T-helper 2 cell (primary cell): ENCODE measurements at regions not wholly inside any gene's neighbourhood (a gene's known extent, or its start where the extent isn't known, plus 50 kb on each side); places are given as distances from the start of the nearest gene placed in this dataset.
"Not testable (repeated sequence)": the region's sequence is repeated elsewhere in the genome, so short reads cannot be mapped to it uniquely, and the experiment has no call there.

Experiments
- DNase-seq, 5 experiments: peaks; one replicate each; pipeline versions ENCODE4 v3.0.0 to v3.0.0-alpha.2; 2012 to 2022

- not testable (repeated sequence) for DNase-seq
Observed at GRCh38 chr1:83369853-83370252, 629.1 kb downstream of the TTLL7 start.

GRCh38 chr1:83365320-83365719, 633.6 kb downstream of the TTLL7 start:
- not testable (repeated sequence) for DNase-seq

DNA sequence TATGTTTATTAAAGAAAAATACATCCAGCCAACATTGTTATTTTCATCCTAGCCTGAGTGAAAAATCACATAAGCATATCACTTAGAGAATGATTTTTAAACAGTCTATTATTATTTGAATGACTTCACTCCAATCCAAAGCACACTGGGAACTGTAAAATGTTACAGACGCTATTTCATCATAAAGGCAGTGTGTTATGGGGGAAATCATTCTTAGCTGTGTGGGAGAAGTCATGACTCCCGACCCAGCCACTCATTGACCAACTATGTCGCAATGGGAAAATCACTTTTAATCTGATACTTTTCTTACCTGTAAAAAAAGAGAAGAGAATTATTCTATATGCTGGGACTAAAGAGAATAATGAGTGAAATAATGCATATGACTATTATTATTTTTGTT, 653.6 kb downstream of the TTLL7 start:
- DNase-seq = not testable (repeated sequence)

GRCh38 chr1:83343767-83344166, 655.2 kb downstream of the TTLL7 start:
- DNase-seq = peak in 1 of 5 experiments; percentile 8

DNA sequence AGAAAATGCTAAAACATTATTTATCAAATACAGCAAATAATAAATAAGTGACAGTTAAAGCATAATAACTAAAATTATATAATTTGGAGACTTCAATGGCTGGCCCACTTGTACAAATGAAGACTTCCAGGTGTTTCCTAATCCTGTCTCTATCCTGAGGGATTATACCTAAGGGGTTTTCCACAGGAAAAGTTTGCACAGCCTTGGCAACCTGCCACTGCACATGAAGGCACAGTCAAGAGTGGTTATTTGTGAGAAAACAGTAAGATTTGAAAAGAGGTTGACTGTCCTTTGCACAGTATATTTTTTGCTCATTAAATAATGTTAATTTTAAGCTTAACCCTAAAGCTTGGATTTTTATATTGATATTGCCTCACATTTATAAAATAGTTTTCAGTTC, 655.9 kb downstream of the TTLL7 start:
- DNase-seq = not testable (repeated sequence)

GRCh38 chr1:83332308-83332707, 666.6 kb downstream of the TTLL7 start:
- not testable (repeated sequence) for DNase-seq

DNA sequence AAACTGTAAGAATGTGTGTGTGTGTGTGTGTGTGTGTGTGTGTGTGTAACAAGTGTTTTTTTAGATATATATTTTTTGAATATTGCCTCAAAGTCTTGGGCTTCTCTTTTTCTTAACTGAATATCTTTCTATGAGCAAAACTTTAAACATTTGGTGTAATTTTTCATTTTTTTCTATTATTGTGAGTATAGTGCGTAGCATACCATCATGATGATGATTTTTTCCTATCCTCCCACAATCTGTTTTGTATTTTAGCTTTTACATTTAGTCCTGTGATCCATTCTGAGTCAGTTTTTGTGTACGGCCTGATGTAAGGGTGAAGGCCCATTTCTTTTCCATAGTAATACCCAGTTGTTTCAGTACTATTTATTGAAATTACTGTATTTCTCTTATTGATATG, 680.6 kb downstream of the TTLL7 start:
- no peak for DNase-seq

- DNase-seq = not testable (repeated sequence)
Observed at GRCh38 chr1:83315446-83315845, 683.5 kb downstream of the TTLL7 start.

GRCh38 chr1:83310161-83310560, 688.8 kb downstream of the TTLL7 start:
- not testable (repeated sequence) for DNase-seq

DNA sequence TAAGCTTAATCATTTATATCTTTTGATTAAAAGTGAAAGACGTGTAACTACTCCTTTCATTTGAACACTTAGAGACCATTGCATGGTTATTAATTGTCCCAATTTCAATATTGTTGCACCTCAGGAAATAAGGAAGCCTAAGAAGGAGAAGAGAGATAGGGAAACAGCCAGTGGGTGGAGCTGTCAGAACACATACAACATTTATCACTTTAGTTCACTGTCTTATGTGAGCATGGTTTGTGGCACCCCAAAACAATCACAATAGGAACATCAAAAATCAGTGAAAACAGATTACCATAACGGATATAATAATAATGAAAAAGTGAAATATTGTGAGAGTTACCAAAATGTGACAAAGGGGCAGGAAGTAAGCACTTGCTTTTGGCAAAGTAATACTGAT, 689.9 kb downstream of the TTLL7 start:
- DNase-seq = not testable (repeated sequence)

DNA sequence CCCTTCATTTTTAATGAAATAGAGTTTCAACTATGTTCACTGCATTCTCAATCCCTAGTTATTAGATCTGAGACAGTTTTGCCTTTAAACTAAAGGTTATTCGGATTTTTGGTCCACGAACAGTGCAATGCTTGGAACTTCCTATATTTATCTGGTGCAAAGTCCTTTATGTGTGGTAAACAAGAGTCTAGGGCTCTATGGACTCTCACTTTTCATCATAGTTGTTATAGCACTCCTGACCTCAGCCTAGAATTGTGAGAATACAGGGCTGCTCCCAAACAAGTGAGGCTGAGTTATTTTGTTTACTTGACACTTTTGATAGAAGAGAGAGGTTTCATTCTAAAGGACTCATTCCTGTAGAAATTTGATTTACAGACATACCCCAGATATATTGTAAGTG, 692.1 kb downstream of the TTLL7 start:
- DNase-seq = not testable (repeated sequence)

GRCh38 chr1:83295594-83295993, 703.3 kb downstream of the TTLL7 start:
- peak in 1 of 5 experiments; percentile 32 for DNase-seq

- not testable (repeated sequence) for DNase-seq
Observed at GRCh38 chr1:83287391-83287790, 711.5 kb downstream of the TTLL7 start.

GRCh38 chr1:83274656-83275055, 724.3 kb downstream of the TTLL7 start:
- DNase-seq = not testable (repeated sequence)

- DNase-seq = not testable (repeated sequence)
Observed at GRCh38 chr1:83272484-83272883, 726.4 kb downstream of the TTLL7 start.

DNA sequence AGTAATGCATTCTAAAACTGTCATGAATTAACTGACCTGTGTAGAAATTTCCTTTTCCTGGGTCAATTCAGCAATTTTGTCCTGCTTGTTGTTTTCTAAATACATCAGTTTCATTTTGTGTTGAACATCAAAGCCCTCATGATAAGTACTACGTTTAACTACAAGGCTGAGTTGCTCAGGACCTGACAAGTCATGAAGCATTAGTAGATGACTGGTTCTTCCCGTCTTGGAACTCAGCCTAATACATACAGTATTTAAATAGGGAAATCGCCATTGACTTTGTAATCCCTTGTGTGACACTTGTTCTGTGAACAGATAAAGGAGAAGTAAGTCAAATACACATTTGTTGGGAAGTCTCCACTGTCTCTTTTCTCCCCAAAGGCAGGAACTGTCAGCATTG, 727.1 kb downstream of the TTLL7 start:
- not testable (repeated sequence) for DNase-seq

DNA sequence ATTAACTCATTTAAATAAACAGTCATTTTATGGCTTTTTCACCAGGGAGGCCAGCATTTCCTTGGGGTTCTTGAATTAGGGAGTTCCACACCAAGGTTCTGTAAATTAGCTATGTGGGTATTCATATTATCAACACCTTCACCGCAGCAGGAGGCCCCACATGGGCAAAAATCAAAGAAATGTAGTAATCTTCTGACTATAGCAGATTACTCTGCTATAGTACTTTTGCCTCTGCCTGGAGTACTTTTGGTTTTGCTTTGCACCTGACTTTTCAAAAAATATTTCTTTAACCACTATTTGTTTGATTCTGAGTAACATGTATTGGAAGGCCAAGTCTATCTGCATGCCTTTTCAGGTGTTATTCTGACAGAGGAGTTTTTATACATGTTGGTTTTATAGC, 728.1 kb downstream of the TTLL7 start:
- DNase-seq = not testable (repeated sequence)

DNA sequence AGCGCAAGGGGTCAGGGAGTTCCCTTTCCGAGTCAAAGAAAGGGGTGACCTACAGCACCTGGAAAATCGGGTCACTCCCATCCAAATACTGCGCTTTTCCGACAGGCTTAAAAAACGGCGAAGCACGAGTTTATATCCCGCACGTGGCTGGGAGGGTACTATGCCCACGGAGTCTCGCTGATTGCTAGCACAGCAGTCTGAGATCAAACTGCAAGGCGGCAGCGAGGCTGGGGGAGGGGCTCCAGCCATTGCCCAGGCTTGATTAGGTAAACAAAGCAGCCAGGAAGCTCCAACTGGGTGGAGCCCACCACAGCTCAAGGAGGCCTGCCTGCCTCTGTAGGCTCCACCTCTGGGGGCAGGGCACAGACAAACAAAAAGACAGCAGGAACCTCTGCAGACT, 735.1 kb downstream of the TTLL7 start:
- DNase-seq = not testable (repeated sequence)

DNA sequence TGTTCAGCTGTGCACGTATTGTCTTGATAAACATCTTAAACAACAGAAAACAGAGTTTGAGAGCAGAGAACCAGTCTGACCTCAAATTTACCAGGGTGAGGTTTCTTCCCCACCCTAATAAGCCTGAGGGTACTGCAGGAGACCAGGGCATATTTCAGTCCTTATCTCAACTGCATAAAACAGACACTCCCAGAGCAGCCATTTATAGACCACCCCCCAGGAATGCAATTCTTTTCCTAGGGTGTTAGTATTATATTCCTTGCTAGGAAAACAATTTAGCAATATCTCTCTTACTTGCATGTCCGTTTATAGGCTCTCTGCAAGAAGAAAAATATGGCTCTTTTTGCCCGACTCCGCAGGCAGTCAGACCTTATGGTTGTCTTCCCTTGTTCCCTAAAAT, 747.2 kb downstream of the TTLL7 start:
- DNase-seq = not testable (repeated sequence)

- DNase-seq = not testable (repeated sequence)
Observed at GRCh38 chr1:83246780-83247179, 752.2 kb downstream of the TTLL7 start.

DNA sequence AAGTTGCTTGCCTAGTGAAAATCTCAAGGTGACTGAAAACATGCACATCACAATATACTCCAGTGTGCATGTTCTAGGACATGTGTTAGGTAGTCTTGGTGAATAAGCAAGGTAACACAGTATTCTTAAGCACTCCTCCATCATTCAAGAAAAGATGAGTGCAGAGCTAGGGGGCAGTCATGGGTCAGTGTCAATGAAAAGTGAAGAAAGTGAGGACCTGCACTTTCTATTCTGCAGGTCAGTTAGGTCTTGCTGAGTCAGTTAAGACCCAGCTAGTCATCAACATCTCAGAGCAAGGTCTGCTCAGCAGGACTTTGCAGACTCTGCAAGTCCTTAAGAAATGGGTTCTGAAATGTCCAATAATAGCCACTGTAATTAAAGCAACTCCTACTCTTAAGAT, 754.1 kb downstream of the TTLL7 start:
- not testable (repeated sequence) for DNase-seq

DNA sequence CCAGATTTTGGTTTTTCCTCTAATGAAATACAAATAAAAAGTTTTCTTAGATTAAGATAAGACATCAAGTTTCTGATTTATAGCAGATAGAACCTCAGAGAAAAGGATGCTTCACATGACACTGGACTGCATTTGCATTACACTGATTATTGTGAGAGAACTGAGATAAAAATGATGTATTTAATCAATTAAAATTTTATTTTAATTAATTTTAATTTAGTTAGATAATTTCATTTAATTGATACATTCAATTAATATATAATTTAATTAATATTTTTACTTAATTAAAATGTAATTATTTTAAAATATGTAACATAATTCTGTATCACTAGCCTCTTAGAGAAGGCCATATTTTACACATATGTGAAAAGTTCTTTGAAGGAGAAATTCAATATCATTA, 759.4 kb downstream of the TTLL7 start:
- DNase-seq = not testable (repeated sequence)

- not testable (repeated sequence) for DNase-seq
Observed at GRCh38 chr1:83238654-83239053, 760.3 kb downstream of the TTLL7 start.

GRCh38 chr1:83219788-83220187, 779.1 kb downstream of the TTLL7 start:
- not testable (repeated sequence) for DNase-seq

- DNase-seq = not testable (repeated sequence)
Observed at GRCh38 chr1:83218036-83218716, 780.8 kb downstream of the TTLL7 start.
